ENCODE measurements at regions not wholly inside any gene's neighbourhood (a gene's known extent, or its start where the extent isn't known, plus 50 kb on each side); places are given as distances from the start of the nearest gene placed in this dataset.
A peak's percentile ranks its signal among the peaks of the same experiment; 100 is the strongest.
"Not testable (repeated sequence)": the region's sequence is repeated elsewhere in the genome, so short reads cannot be mapped to it uniquely, and the experiment has no call there.

DNA sequence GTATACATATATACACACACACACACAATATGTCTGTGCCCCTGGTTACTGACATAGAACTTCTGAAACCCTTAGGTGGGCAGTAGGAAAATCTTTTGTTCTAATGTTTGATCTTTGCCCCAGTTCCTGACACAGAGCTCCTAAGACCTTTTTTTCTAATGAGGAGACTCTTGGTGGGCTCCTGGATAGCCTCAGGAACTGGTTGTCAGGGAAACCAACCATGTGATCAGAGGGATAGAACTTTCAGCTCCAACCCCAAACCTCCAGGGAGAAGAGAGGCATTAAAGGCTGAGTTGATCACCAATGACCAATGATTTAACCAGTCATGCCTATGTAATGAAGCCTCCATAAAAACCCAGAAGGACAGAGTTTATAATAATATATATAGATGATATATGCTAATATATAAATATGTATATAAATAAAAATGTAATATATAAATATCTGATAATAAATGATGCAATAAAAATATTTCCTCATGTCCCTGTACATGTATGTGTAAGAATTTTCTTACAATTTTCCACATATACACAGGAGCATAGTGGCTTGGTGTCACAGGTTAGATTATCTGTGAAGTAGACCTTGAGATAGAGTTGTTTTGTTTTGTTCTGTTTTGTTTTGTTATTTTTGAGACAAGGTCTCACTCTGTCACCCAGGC is 93.3 kb downstream of the GPX5 start:
- no peak overlapping the region for H3K27ac ChIP-seq
- H3K4me3 ChIP-seq, result no peak overlapping the region

DNA sequence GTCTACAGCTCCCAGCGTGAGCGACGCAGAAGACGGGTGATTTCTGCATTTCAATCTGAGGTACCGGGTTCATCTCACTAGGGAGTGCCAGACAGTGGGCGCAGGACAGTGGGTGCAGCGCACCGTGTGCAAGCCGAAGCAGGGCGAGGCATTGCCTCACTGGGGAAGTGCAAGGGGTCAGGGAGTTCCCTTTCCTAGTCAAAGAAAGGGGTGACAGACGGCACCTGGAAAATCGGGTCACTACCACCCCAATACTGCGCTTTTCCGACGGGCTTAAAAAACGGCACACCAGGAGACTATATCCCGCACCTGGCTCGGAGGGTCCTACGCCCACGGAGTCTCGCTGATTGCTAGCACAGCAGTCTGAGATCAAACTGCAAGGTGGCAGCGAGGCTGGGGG is 95.6 kb downstream of the GPX5 start:
- not testable (repeated sequence) for H3K27ac ChIP-seq, H3K4me3 ChIP-seq

DNA sequence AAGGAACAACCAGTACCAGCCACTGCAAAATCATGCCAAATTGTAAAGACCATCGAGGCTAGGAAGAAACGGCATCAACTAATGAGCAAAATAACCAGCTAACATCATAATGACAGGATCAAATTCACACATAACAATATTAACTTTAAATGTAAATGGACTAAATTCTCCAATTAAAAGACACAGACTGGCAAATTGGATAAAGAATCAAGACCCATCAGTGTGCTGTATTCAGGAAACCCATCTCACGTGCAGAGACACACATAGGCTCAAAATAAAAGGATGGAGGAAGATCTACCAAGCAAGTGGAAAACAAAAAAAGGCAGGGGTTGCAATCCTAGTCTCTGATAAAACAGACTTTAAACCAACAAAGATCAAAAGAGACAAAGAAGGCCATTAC is 97.6 kb downstream of the GPX5 start:
- H3K4me3 ChIP-seq, H3K27ac ChIP-seq: not testable (repeated sequence)

DNA sequence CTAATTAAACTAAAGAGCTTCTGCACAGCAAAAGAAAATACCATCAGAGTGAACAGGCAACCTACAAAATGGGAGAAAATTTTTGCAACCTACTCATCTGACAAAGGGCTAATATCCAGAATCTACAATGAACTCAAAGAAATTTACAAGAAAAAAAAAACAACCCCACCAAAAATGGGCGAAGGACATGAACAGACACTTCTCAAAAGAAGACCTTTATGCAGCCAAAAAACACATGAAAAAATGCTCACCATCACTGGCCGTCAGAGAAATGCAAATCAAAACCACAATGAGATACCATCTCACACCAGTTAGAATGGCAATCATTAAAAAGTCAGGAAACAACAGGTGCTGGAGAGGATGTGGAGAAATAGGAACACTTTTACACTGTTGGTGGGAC is 100.7 kb downstream of the GPX5 start:
- H3K4me3 ChIP-seq, H3K27ac ChIP-seq: not testable (repeated sequence)

DNA sequence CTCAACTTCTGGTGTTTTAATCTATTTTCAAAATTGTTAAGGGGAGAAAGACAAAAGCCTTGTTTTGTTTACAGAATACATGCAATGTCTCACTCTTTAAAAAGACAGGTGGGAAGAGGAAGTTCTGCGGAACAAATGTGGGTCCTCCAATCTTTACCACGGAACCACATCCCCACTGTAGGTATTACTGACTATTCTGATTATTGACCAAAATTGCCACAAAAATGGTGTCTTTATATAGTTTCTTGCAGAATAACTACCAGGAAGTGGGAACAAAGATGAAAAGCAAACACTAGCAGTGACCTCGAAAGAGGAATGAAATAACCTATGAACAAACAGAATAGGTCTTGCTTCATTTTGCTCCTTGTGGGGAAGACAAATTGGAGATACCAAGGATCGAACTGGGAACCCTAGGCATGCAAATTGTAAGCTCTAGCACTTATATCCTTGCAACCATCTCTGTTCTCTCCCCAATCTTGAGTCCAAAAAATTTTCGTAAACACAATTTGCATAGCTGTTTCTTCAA is 106.7 kb downstream of the GPX5 start:
- Histone ChIP-seq H3K27ac (no peak overlapping the region), H3K4me3 (no peak overlapping the region)

DNA sequence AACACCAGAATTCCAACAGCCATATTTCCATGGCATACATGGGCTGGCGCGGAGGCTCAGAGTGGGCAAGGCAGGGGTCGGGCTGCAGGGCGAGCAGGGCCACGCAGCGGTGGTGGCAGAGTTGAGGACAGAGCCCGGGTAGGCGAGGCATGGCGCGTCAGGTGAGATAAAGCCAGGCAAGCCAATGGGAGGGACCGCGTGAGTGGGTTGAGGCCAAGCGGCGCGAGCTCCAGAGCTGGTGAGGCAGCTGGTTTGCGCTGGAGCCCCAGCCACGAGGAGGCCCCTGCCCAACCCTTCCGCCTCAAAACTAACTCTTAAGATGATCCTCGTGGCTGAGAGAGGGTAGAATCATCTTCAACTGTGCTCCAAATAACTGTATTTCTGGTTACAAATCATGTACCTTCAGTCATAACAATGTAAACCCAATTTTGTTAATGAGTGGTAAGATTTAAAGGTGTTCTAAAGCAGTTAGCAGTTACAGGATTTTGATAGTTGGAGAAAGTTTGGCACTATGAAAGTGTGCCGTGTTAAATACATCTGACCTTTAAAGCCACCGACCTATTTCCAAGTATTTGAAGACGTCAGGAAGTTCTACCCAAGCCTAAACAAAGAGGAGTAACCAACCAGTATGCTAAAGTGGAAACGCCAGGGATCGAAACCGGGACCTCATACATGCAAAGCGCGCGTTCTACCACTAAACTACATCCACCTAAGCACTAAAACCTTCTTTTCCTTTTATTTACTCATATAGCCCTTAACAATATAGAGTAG is 107.9 kb downstream of the GPX5 start:
- Histone ChIP-seq H3K27ac (no peak overlapping the region), H3K4me3 (no peak overlapping the region)

DNA sequence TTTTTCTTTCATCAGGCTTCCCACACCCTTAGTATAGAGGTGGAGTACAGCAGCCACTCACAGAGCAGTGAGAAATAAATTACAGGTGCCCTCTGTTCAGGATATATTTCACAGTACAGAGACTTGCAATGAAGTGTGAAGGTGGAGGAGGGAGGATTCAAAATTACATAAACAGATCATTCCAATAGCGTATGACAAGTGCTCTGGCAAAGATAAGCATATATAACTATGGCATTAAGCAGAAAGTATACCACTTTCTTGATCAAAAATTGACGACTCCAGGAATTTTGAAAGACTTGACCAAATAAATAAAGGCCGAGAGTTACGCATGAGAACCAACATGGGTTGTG is 108.7 kb downstream of the GPX5 start:
- H3K4me3 ChIP-seq, result no peak overlapping the region
- no peak overlapping the region for H3K27ac ChIP-seq

DNA sequence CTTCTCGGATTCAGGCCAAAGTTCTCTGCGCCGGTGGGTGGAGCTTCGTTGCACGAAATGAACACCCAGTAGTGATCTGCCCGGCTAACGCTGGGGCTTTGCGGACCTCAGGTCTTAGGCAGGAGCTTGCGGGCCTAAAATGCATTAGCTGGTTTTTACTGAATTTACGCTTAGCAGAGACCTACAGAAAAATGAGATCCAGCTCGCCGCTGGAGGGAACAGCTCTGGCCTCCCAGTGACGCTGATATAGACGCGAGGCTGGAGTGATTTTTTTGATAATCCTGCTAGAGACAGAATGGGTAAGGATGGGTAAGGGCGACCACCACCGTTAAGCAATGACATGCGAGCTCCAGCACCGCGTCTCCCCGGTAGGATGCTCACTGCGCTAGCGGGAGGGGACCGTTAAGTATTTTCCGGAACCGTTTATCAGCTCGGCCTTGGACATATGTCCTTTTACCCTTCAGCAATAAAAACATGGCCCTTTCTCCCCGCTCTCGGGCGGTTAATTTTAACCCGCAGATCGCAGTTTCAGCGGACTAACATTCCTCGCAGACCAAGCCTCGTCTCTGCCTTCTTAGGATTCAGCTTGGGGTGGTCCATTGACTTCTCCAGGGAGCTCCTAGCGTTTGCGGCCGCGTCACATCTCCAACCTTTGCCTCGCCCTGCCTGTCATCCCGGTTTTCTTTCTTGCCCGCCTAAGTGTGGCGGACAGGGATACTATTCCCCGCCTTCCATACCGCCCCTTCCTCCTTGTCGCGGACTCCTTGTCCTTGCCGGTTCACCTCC is 109.3 kb downstream of the GPX5 start:
- H3K27ac ChIP-seq, result no peak overlapping the region
- no peak overlapping the region for H3K4me3 ChIP-seq

DNA sequence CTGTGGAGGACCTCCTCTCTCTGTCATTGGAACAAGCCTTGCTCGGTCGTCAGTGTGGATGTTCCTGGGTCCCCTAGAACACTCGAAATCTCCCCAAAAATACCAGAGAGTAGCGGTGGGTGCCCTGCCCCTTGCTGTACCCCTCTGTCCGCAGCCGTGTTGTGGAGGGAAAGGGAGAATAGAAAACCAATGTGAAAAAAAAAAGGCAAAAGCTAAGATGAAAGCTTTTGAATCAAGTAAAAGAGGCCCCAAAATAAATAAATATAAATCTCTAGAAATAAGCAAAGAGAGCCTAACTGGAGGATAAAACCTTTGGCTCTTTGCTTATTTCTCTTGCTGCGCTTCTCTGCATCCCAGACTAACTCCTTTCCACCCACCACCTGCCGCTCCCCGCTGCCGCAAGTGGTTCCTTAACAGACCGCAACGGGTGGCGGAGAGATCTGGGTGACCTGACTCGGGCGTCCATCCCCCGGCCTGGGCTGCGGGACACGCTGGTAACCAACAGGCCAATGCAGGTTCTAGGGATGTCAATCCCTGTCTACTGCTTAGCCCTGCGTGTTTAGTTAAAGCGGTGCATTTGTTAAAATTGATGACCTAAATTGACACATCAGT is 110.0 kb downstream of the GPX5 start:
- no peak overlapping the region for H3K27ac ChIP-seq
- no peak overlapping the region for H3K4me3 ChIP-seq

DNA sequence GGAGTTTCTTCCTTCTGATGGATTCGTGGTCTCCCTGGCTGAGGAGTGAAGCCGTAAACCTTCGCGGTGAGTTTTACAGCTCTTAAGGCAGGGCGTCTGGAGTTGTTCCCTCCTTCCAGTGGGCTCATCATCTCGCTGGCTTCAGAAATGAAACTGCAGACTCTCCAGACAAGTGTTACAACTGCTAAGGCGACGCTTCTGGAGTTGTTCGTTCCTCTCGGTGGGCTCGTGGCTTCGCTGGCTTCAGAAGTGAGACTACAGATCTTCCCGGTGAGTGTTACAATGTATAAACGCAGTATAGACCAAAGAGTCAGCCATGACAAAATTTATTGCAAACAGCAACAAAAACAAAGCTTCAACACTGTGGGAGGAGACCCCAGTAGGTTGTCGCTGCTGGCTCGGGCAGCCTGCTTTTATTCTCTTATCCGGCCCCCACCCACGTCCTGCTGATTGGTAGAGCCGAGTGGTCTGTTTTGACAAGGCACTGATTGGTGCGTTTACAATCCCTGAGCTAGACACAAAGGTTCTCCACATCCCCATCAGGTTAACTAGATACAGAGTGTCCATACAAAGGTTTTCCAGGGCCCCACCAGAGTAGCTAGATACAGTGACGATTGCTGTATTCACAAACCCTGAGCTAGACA is 113.2 kb downstream of the GPX5 start:
- Histone ChIP-seq H3K4me3 (no peak overlapping the region), H3K27ac (no peak overlapping the region)

DNA sequence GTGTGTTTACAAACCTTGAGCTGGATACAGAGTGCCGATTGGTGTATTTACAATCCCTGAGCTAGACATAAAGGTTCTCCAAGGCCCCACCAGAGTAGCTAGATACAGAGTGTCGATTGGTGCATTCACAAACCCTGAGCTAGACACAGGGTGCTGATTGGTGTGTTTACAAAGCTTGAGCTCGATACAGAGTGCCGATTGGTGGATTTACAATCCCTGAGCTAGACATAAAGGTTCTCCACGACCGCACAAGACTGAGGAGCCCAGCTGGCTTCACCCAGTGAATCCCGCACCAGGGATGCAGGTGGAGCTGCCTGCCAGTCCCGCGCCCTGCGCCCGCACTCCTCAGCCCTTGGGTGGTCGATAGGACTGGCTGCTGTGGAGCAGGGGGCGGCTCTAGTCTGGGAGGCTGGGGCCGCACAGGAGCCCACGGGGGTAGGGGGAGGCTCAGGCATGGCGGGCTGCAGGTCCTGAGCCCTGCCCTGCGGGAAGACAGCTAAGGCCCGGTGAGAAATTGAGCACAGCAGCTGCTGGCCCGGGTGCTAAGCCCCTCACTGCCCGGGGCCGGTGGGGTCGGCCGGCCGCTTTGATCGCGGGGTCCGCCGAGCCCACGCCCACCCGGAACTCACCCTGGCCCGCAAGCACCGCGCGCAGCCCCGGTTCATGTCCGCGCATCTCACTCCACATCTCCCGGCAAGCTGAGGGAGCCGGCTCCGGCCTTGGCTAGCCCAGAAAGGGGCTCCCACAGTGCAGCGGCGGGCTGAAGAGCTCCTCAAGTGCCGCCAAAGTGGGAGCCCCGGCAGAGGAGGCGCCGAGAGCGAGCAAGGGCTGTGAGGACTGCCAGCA is 114.0 kb downstream of the GPX5 start:
- not testable (repeated sequence) for H3K4me3 ChIP-seq, H3K27ac ChIP-seq

DNA sequence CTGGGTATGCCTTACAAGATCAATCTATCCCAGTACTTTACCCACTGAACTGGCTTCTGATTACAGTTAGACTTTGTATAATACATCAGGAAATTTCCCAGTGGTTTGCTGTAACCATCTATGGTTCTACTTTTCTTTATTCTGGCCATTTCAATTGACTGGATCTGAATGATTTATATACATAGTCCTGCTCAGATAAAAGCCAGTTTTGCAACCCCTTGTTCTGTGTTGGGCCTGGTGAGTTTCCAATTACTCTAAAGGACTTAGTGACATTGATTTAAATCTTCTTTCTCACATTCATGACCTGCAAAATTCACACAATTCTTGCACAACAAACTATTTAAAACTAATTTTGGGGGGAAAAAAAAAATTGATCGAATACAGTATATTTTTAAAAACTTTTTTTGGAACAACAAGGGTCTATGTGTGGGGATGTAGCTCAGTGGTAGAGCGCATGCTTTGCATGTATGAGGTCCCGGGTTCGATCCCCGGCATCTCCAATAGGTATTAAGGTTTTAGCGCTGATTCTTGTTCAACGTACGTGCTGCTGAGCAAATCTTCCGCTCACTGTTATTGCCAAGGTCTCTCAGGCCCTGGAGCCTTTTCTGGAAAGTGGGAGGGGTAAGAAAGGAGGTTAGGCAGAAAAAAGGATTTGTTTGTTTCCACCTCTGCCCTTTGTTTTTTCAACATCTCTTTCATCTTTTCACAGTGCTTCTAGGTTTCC is 117.5 kb downstream of the GPX5 start:
- no peak overlapping the region for H3K27ac ChIP-seq
- no peak overlapping the region for H3K4me3 ChIP-seq

DNA sequence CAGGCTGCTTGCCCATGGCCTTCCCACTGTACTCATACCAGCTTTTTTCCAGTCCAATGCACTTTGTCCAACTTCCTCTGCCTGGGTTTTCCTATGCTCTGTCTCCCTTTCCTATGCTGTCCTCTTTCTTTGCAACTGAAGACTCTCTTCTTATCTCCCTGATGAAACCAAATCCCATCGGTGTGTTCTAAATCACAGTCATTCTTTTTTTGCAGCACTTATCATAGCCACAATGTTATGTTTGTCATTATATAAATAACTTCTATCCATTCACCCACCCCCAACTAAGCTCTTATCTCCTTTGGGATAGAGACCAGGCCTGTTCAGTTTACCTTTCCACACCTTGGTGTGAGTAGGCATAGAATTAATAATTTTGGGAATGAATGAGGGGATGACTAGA is 121.0 kb downstream of the GPX5 start:
- no peak overlapping the region for H3K27ac ChIP-seq
- no peak overlapping the region for H3K4me3 ChIP-seq

DNA sequence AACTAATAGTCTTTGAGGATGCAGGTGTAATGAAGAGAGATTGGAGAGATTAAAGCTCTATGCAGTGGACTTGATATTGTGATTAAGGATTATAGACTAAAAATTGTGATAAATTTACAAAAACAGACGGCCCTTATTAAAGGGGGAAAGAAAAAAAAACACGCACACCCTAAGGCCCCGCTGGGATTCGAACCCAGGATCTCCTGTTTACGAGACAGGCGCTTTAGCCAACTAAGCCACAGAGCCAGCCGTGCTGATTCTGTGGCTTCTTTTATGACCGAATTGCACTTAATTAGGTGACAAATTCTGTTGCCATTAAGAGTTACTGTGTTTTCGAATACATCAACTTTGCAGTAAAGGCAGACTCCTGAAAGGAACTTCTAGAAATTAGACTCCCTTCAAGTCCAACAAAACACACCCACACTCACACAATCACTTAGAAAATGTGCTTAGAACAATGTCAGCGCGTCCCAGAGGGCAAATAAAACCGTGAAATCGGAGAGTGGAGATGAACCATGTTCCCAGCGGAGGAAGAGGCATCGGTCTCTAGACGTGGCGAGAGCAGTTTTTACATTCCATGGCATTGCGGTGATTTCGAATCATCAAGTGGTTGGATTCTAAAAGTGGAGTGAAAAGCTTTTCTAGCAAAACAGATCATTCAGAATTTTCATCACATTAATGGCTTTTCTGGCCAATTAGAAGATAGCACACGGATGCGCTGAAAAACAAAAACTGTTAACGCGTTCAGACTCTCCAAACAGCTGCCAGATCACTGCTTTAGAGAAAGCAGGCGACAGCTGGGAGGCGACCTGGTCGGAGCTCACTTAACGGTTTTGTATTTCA is 122.6 kb downstream of the GPX5 start:
- peak overlapping the region; percentile 7 to 26 (median 10) for H3K4me3 ChIP-seq
- H3K27ac ChIP-seq, result no peak overlapping the region

DNA sequence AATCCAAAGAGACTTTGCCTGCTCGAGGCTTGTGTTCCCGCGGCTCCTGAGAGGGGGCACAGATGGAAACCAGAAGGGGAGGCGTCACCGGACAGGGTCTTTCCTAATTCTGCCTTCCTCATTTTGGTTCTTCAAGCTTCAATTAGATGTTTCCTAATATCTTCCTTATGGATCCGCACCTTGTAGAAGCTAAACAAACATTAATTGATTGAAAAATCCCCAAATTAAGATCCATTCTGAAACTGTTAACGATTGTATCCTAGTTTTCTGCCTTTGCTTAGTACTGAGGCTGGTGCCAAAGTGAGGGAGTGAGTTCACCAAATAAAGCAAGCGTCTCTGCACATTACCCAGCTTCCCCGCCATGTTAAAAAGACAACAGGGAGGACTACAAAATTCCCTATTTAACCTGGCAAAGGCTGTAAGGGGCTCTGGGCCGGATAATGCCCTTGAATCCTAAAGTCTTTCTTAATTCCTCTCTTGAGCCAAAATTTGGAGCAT is 123.2 kb downstream of the GPX5 start:
- H3K27ac ChIP-seq, result no peak overlapping the region
- H3K4me3 ChIP-seq, result peak overlapping the region in 5 of 7 experiments; percentile 7 to 26 (median 10)

DNA sequence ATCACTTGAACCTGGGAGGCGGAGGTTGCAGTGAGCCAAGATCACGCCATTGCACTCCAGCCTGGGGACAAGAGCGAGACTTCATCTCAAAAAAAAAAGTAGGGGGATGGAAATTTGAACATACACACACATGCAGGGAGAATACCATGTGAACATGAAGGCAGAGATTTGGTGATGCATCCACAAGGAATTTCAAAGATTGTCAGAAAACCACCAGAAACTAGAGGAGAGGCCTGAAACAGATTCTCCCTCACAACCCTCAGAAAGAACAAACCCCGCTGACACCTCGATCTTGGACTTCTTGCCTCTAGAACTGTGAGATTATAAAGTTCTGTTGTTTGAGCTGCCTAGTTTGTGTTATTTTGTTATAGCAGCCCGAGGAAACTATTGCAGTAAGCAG is 125.5 kb downstream of the GPX5 start:
- H3K27ac ChIP-seq, result no peak overlapping the region
- no peak overlapping the region for H3K4me3 ChIP-seq

DNA sequence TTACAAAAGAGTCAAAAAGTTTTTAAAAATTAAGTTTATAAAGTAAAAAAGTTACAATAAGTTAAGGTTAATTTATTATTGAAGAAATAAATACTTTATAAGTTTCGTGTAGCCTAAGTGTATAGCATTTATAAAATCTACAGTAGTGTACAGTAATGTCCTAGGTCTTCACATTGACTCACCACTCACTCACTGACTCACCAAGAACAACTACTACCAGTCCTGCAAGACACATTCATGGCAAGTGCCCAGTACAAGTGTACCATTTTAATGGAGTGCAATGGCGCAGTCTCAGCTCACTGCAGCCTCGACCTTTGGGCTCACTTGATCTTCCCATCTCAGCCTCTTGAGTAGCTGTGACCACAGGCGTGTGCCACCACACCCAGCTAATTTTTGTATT is 128.2 kb downstream of the GPX5 start:
- Histone ChIP-seq H3K27ac (no peak overlapping the region), H3K4me3 (no peak overlapping the region)

Data from skin epidermis (tissue), 12 donors.